HT1080 (cell line): ENCODE measurements at regions not wholly inside any gene's neighbourhood (a gene's known extent, or its start where the extent isn't known, plus 50 kb on each side); places are given as distances from the start of the nearest gene placed in this dataset.
"Not testable (repeated sequence)": the region's sequence is repeated elsewhere in the genome, so short reads cannot be mapped to it uniquely, and the experiment has no call there.

Experiments
- DNase-seq: peaks from one replicate; pipeline ENCODE4 v3.0.0-alpha.2; 2015; ENCODE audit warnings: low read depth

GRCh38 chr16:85220125-85220839 is 108.0 kb upstream of the CIBAR2 start:
- DNase-seq = peak; percentile 47

- DNase-seq = no peak
Measured at GRCh38 chr16:85220964-85221731, 108.9 kb upstream of the CIBAR2 start.

GRCh38 chr16:85221771-85222154 is 109.5 kb upstream of the CIBAR2 start:
- no peak for DNase-seq

- no peak for DNase-seq
Measured at GRCh38 chr16:85222155-85222863, 110.0 kb upstream of the CIBAR2 start.

- DNase-seq = no peak
Measured at GRCh38 chr16:85225257-85225656, 113.0 kb upstream of the CIBAR2 start.

GRCh38 chr16:85225721-85226120 is 113.4 kb upstream of the CIBAR2 start:
- DNase-seq = no peak

GRCh38 chr16:85227084-85227945 is 115.0 kb upstream of the CIBAR2 start:
- no peak for DNase-seq

- DNase-seq = no peak
Measured at GRCh38 chr16:85227946-85228862, 115.9 kb upstream of the CIBAR2 start.

- no peak for DNase-seq
Measured at GRCh38 chr16:85228970-85229430, 116.7 kb upstream of the CIBAR2 start.

GRCh38 chr16:85229869-85230462 is 117.7 kb upstream of the CIBAR2 start:
- DNase-seq = no peak

GRCh38 chr16:85230764-85231383 is 118.6 kb upstream of the CIBAR2 start:
- not testable (repeated sequence) for DNase-seq

- no peak for DNase-seq
Measured at GRCh38 chr16:85231959-85232358, 119.7 kb upstream of the CIBAR2 start.

- no peak for DNase-seq
Measured at GRCh38 chr16:85232369-85233142, 120.3 kb upstream of the CIBAR2 start.

- no peak for DNase-seq
Measured at GRCh38 chr16:85233516-85233915, 121.2 kb upstream of the CIBAR2 start.

- no peak for DNase-seq
Measured at GRCh38 chr16:85234310-85235204, 122.3 kb upstream of the CIBAR2 start.

- no peak for DNase-seq
Measured at GRCh38 chr16:85235991-85236817, 123.9 kb upstream of the CIBAR2 start.

GRCh38 chr16:85236818-85237150 is 124.5 kb upstream of the CIBAR2 start:
- no peak for DNase-seq
